PC-9 (cell line): ENCODE measurements at regions not wholly inside any gene's neighbourhood (a gene's known extent, or its start where the extent isn't known, plus 50 kb on each side); places are given as distances from the start of the nearest gene placed in this dataset.

ENCODE experiments used
- BruUV-seq: library from RNA; stranded (reverse); fragments of 400-500 nt; replicated peaks from 2 replicates; lab custom pipeline; 2021; lab: Mats Ljungman, UMichigan
- CTCF ChIA-PET: fragments of 300-600 bp; sonication (Branson Sonifier 250); formaldehyde crosslinking; loops from one replicate; lab custom pipeline; 2022; ENCODE audit warnings: antibody characterized with exemption; lab: Charles Lee
- POLR2A ChIA-PET: fragments of 300-600 bp; sonication (Branson Sonifier 250); formaldehyde crosslinking; loops from one replicate; lab custom pipeline; 2022; ENCODE audit warnings: antibody characterized with exemption; ENCODE audit not compliant: unreplicated experiment; lab: Charles Lee
- DNase-seq, 2 experiments: peaks; one replicate each; pipeline versions ENCODE4 v3.0.0 to v3.0.0-alpha.2; 2015 to 2022; ENCODE audit warnings: mixed read lengths in 1 of 2
- H2AFZ ChIP-seq: fragments of 200-600 bp; sonication (generic); 2 replicates; pipeline ENCODE4 v1.8.1; 2017; ENCODE audit warnings: antibody characterized with exemption
- H3F3A ChIP-seq: fragments of 200-600 bp; sonication (generic); 2 replicates; pipeline ENCODE4 v1.8.1; 2017; ENCODE audit warnings: antibody characterized with exemption, mild to moderate bottlenecking, low read depth; ENCODE audit not compliant: insufficient read depth
- H3K27ac ChIP-seq: fragments of 200-600 bp; sonication (generic); 2 replicates; pipeline ENCODE4 v1.6.1; 2016; ENCODE audit warnings: mixed run types
- H3K27me3 ChIP-seq: fragments of 200-600 bp; sonication (generic); 2 replicates; pipeline ENCODE4 v1.6.1; 2016; ENCODE audit warnings: low read depth, mixed run types; ENCODE audit not compliant: insufficient read depth
- H3K36me3 ChIP-seq: fragments of 200-600 bp; sonication (generic); 2 replicates; pipeline ENCODE4 v1.6.1; 2016; ENCODE audit warnings: low read depth, mixed run types
- H3K4me1 ChIP-seq: fragments of 200-600 bp; sonication (generic); replicated peaks from 2 replicates; pipeline ENCODE4 v1.6.1; 2016; ENCODE audit warnings: mixed run types; ENCODE audit not compliant: insufficient read depth
- H3K4me2 ChIP-seq: fragments of 200-600 bp; sonication (generic); 2 replicates; pipeline ENCODE4 v1.6.1; 2017; ENCODE audit warnings: mixed run types
- H3K4me3 ChIP-seq: fragments of 200-600 bp; sonication (generic); 2 replicates; pipeline ENCODE4 v1.6.1; 2016; ENCODE audit warnings: mixed run types
- H3K79me2 ChIP-seq: fragments of 200-600 bp; sonication (generic); 2 replicates; pipeline ENCODE4 v1.6.1; 2017; ENCODE audit warnings: low read depth, mixed run types
- H3K9me2 ChIP-seq: fragments of 200-600 bp; sonication (generic); 2 replicates; pipeline ENCODE4 v1.8.1; 2017; ENCODE audit warnings: mild to moderate bottlenecking; ENCODE audit not compliant: insufficient read depth
- H3K9me3 ChIP-seq: fragments of 200-600 bp; sonication (generic); 2 replicates; pipeline ENCODE4 v1.8.1; 2016; ENCODE audit warnings: low read depth; ENCODE audit not compliant: insufficient read depth
- H4K20me1 ChIP-seq: fragments of 200-600 bp; sonication (generic); 2 replicates; pipeline ENCODE4 v1.8.1; 2017; ENCODE audit not compliant: insufficient read depth
- CTCF ChIP-seq: fragments of 200-600 bp; sonication (generic); conservative IDR thresholded peaks from 2 replicates; pipeline ENCODE4 v1.6.1; 2017; ENCODE audit warnings: mixed run types, antibody characterized with exemption, mild to moderate bottlenecking, moderate library complexity
- EZH2 ChIP-seq: fragments of 200-600 bp; sonication (generic); IDR thresholded peaks from 2 replicates; pipeline ENCODE4 v1.8.0; 2017; ENCODE audit warnings: antibody characterized with exemption, low read depth
- intact Hi-C: fragments of 100-400 bp; cut with micrococcal nuclease; formaldehyde crosslinking; loops from one replicate; pipeline ENCODE4 v1.10.0; 2022; ENCODE audit not compliant: unreplicated experiment

- H3K4me1 ChIP-seq = no peaks in the 10 kb centered on the region
- TF ChIP-seq CTCF = no peak
- TF ChIP-seq EZH2 = no peak
- H3K4me2 ChIP-seq = no peak overlapping the region
- no peaks in the 10 kb centered on the region for H3K79me2 ChIP-seq
- H3K36me3 ChIP-seq = no peaks in the 10 kb centered on the region
- ChIA-PET POLR2A (no interaction called here), CTCF (interaction anchor here (1.7 kb wide), 1 partner anchor 12 kb away, joined by 4 read pairs; no protein-coding TSS in a partner anchor)
- H3F3A ChIP-seq = no peaks in the 10 kb centered on the region
- H3K9me2 ChIP-seq = no peaks in the 10 kb centered on the region
- no peaks in the 10 kb centered on the region for H3K27me3 ChIP-seq
- H2AFZ ChIP-seq = no peak overlapping the region
- H3K27ac ChIP-seq = no peak overlapping the region
- intact Hi-C loops = no loop called here
- DNase-seq = no peak
- no peaks in the 10 kb centered on the region for H3K9me3 ChIP-seq
- no peaks in the 10 kb centered on the region for H4K20me1 ChIP-seq
- BruUV-seq = no TSS peak
- H3K4me3 ChIP-seq = no peak overlapping the region
Measured at GRCh38 chr15:38685686-38686339, 121.2 kb upstream of the RASGRP1 start.

- no peaks in the 10 kb centered on the region for H4K20me1 ChIP-seq
- H3K4me1 ChIP-seq = no peaks in the 10 kb centered on the region
- POLR2A ChIA-PET = interaction anchor here (0.6 to 0.7 kb wide), 3 partner anchors 61 to 1188 kb away, joined by 6 to 11 read pairs (median 8); no protein-coding TSS in a partner anchor
- no peaks in the 10 kb centered on the region for H3K36me3 ChIP-seq
- no peaks in the 10 kb centered on the region for H3K9me2 ChIP-seq
- TF ChIP-seq EZH2 (no peak), CTCF (no peak)
- no peak for DNase-seq
- CTCF ChIA-PET = interaction anchor here (0.7 to 1.7 kb wide), 3 partner anchors 11 to 224 kb away, joined by 3 to 6 read pairs (median 4); no protein-coding TSS in a partner anchor
- H3K4me3 ChIP-seq = no peak overlapping the region
- H3K79me2 ChIP-seq = no peaks in the 10 kb centered on the region
- no peak overlapping the region for H2AFZ ChIP-seq
- no peaks in the 10 kb centered on the region for H3K9me3 ChIP-seq
- no TSS peak for BruUV-seq
- no peaks in the 10 kb centered on the region for H3F3A ChIP-seq
- no peak overlapping the region for H3K4me2 ChIP-seq
- intact Hi-C loops = no loop called here
- no peaks in the 10 kb centered on the region for H3K27me3 ChIP-seq
- no peak overlapping the region for H3K27ac ChIP-seq
Measured at GRCh38 chr15:38687340-38687739, 122.7 kb upstream of the RASGRP1 start.

GRCh38 chr15:38687775-38688495 lies 123.3 kb upstream of the RASGRP1 start:
- no peak overlapping the region for H3K4me2 ChIP-seq
- no peak for TF ChIP-seq CTCF
- no peak for TF ChIP-seq EZH2
- no peak overlapping the region for H3K27ac ChIP-seq
- no TSS peak for BruUV-seq
- H4K20me1 ChIP-seq = no peaks in the 10 kb centered on the region
- no peaks in the 10 kb centered on the region for H3K9me2 ChIP-seq
- POLR2A ChIA-PET = interaction anchor here (0.6 kb wide), 1 partner anchor 1187 kb away, joined by 8 read pairs; no protein-coding TSS in a partner anchor
- no peaks in the 10 kb centered on the region for H3K27me3 ChIP-seq
- H2AFZ ChIP-seq = no peak overlapping the region
- intact Hi-C loops = no loop called here
- no peaks in the 10 kb centered on the region for H3K4me1 ChIP-seq
- H3K9me3 ChIP-seq = no peaks in the 10 kb centered on the region
- DNase-seq = no peak
- no peak overlapping the region for H3K4me3 ChIP-seq
- CTCF ChIA-PET = no interaction called here
- no peaks in the 10 kb centered on the region for H3F3A ChIP-seq
- H3K79me2 ChIP-seq = no peaks in the 10 kb centered on the region
- H3K36me3 ChIP-seq = no peaks in the 10 kb centered on the region
